ENCODE measurements at regions not wholly inside any gene's neighbourhood (a gene's known extent, or its start where the extent isn't known, plus 50 kb on each side); places are given as distances from the start of the nearest gene placed in this dataset.

DNA sequence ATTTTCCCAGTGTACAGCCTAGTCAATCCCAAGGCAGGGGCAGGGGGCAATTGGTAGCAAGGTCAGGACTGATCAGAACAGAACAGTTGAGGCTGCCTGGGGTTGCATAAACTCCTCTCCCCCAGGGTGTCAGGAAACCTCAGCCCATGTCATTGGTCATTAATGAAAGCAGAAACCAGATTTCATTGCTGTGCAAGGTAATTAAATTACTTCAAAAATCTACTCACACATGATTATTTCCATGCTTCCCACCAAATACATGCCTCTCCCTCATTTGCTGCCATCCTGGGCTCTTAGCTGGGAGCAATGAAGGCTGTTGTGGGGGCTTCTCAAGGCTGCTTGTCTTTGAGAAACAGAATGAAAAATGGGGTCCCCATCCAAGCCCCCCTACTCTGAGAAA is 124.2 kb downstream of the PHETA1 start:
- Histone ChIP-seq H3K79me2 (ENCODE audit: control insufficient read depth, insufficient read depth, low read length) (no peaks in the 10 kb centered on the region), H3K4me3 (no peak overlapping the region), H3K27me3 (replicated peaks in 1 of 2; ENCODE audit: control insufficient read depth in 2 of 2, insufficient read depth in 2 of 2, low read length in 1 of 2) (peaks cover 0 to 2% of the 10 kb centered on the region in 2 experiments; a peak in 2 of 4 replicates), H3K36me3 (ENCODE audit: control insufficient read depth in 2 of 2, insufficient read depth in 2 of 2, low read length in 1 of 2) (no peaks in the 10 kb centered on the region), H2AFZ (ENCODE audit: control insufficient read depth, low read depth, low read length) (no peak overlapping the region), H3K4me2 (ENCODE audit: control insufficient read depth, insufficient read depth) (no peak overlapping the region), H3K9me3 (replicated peaks; ENCODE audit: control insufficient read depth, insufficient read depth, low read length) (no peaks in the 10 kb centered on the region; the same call in 2 of the 3 replicates), H3K27ac (ENCODE audit: control insufficient read depth, insufficient read depth) (no peak overlapping the region), H3K9ac (ENCODE audit: control insufficient read depth, insufficient read depth, low read length) (no peak overlapping the region), H3K4me1 (ENCODE audit: control insufficient read depth, insufficient read depth, low read length) (no peaks in the 10 kb centered on the region), H4K20me1 (ENCODE audit: control insufficient read depth, insufficient read depth) (no peaks in the 10 kb centered on the region)
- FAIRE-seq: no peak
- ATAC-seq: no peak
- TF ChIP-seq KDM1A (IDR thresholded peaks at IDR 0.05; ENCODE audit: borderline replicate concordance) (no peak), NR2F1 (conservative IDR thresholded peaks at IDR 0.05) (no peak), ZNF592 (IDR thresholded peaks at IDR 0.05) (no peak), NFYA (IDR thresholded peaks at IDR 0.05; ENCODE audit: borderline replicate concordance, low read depth, low read length) (no peak), LARP7 (IDR thresholded peaks at IDR 0.05) (no peak), MAX (IDR thresholded peaks at IDR 0.05; ENCODE audit: low read depth, low read length) (no peak), POU2F2 (IDR thresholded peaks at IDR 0.05; ENCODE audit: borderline replicate concordance, low read depth, low read length) (no peak), SMAD1 (IDR thresholded peaks at IDR 0.05; ENCODE audit: low read depth, partially characterized antibody) (no peak), E4F1 (IDR thresholded peaks at IDR 0.05; ENCODE audit: borderline replicate concordance, partially characterized antibody) (no peak), SMAD5 (IDR thresholded peaks at IDR 0.05; ENCODE audit: low read depth) (no peak)
- TF ChIP-seq, protein P1, sequence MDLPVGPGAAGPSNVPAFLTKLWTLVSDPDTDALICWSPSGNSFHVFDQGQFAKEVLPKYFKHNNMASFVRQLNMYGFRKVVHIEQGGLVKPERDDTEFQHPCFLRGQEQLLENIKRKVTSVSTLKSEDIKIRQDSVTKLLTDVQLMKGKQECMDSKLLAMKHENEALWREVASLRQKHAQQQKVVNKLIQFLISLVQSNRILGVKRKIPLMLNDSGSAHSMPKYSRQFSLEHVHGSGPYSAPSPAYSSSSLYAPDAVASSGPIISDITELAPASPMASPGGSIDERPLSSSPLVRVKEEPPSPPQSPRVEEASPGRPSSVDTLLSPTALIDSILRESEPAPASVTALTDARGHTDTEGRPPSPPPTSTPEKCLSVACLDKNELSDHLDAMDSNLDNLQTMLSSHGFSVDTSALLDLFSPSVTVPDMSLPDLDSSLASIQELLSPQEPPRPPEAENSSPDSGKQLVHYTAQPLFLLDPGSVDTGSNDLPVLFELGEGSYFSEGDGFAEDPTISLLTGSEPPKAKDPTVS (IDR thresholded peaks at IDR 0.05; ENCODE audit: low read depth, low read length): no peak
- TF ChIP-seq, protein P2, sequence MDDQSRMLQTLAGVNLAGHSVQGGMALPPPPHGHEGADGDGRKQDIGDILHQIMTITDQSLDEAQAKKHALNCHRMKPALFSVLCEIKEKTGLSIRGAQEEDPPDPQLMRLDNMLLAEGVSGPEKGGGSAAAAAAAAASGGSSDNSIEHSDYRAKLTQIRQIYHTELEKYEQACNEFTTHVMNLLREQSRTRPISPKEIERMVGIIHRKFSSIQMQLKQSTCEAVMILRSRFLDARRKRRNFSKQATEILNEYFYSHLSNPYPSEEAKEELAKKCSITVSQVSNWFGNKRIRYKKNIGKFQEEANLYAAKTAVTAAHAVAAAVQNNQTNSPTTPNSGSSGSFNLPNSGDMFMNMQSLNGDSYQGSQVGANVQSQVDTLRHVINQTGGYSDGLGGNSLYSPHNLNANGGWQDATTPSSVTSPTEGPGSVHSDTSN (IDR thresholded peaks at IDR 0.05; ENCODE audit: insufficient replicate concordance, low read depth, low read length): no peak
- TF ChIP-seq, protein P3, sequence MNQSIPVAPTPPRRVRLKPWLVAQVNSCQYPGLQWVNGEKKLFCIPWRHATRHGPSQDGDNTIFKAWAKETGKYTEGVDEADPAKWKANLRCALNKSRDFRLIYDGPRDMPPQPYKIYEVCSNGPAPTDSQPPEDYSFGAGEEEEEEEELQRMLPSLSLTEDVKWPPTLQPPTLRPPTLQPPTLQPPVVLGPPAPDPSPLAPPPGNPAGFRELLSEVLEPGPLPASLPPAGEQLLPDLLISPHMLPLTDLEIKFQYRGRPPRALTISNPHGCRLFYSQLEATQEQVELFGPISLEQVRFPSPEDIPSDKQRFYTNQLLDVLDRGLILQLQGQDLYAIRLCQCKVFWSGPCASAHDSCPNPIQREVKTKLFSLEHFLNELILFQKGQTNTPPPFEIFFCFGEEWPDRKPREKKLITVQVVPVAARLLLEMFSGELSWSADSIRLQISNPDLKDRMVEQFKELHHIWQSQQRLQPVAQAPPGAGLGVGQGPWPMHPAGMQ (IDR thresholded peaks at IDR 0.05; ENCODE audit: borderline replicate concordance): no peak
- CTCF ChIA-PET: no interaction called here
- BruUV-seq (replicated peaks): no TSS peak
- SMC1A ChIA-PET (ENCODE audit: uncharacterized antibody, unreplicated experiment): no interaction called here
- intact Hi-C loops (cut with micrococcal nuclease; ENCODE audit: unreplicated experiment) (no loop called here), in situ Hi-C loops (cut with MboI) (no loop called here)
- DNase-seq (ENCODE audit: low read depth, low spot score): no peak
- RAD21 ChIA-PET (ENCODE audit: unreplicated experiment): no interaction called here
- POLR2A ChIA-PET: no interaction called here
